ENCODE measurements at regions not wholly inside any gene's neighbourhood (a gene's known extent, or its start where the extent isn't known, plus 50 kb on each side); places are given as distances from the start of the nearest gene placed in this dataset.

- TF ChIP-seq, protein P1, sequence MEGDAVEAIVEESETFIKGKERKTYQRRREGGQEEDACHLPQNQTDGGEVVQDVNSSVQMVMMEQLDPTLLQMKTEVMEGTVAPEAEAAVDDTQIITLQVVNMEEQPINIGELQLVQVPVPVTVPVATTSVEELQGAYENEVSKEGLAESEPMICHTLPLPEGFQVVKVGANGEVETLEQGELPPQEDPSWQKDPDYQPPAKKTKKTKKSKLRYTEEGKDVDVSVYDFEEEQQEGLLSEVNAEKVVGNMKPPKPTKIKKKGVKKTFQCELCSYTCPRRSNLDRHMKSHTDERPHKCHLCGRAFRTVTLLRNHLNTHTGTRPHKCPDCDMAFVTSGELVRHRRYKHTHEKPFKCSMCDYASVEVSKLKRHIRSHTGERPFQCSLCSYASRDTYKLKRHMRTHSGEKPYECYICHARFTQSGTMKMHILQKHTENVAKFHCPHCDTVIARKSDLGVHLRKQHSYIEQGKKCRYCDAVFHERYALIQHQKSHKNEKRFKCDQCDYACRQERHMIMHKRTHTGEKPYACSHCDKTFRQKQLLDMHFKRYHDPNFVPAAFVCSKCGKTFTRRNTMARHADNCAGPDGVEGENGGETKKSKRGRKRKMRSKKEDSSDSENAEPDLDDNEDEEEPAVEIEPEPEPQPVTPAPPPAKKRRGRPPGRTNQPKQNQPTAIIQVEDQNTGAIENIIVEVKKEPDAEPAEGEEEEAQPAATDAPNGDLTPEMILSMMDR (IDR thresholded peaks at IDR 0.05; ENCODE audit: borderline replicate concordance, insufficient read depth, low read depth, low read length): no peak
- H3K4me3 ChIP-seq (ENCODE audit: low read depth, low read length): no peak overlapping the region
Measured at GRCh38 chr11:90531001-90531400, 308.2 kb upstream of the CHORDC1 start.

- TF ChIP-seq, protein P1 (IDR thresholded peaks at IDR 0.05; ENCODE audit: borderline replicate concordance, insufficient read depth, low read depth, low read length): no peak
Measured at GRCh38 chr11:90525962-90526361, 303.1 kb upstream of the CHORDC1 start.

GRCh38 chr11:90512846-90513245, 290.0 kb upstream of the CHORDC1 start:
- TF ChIP-seq, protein P1 (IDR thresholded peaks at IDR 0.05; ENCODE audit: borderline replicate concordance, insufficient read depth, low read depth, low read length): no peak
- H3K4me3 ChIP-seq (ENCODE audit: low read depth, low read length): no peak overlapping the region

More at GRCh38 chr11:90525962-90526361, 303.1 kb upstream of the CHORDC1 start:
- H3K4me3 ChIP-seq (ENCODE audit: low read depth, low read length): no peak overlapping the region

DNA sequence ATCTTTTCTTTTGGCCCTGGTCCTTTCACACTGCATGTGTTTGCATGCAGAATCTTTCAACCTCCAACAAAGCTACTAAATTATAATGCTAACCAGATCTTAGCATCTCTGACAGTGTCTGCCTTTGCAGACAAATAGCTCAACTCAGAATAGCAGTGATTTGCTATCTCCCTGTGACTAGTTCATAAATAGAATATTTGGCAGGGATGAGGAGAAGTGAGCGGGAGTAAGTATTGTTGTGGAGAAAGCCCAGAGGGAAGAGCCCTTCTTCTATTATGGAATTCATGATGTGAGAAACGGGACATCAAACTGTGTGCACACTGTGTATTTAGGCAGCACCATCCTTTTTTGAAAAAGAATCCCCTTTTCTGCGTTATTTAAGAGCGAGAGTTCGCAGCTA, 288.0 kb upstream of the CHORDC1 start:
- no peak overlapping the region for H3K4me3 ChIP-seq (ENCODE audit: low read depth, low read length)
- TF ChIP-seq, protein P1 (IDR thresholded peaks at IDR 0.05; ENCODE audit: borderline replicate concordance, insufficient read depth, low read depth, low read length): no peak

DNA sequence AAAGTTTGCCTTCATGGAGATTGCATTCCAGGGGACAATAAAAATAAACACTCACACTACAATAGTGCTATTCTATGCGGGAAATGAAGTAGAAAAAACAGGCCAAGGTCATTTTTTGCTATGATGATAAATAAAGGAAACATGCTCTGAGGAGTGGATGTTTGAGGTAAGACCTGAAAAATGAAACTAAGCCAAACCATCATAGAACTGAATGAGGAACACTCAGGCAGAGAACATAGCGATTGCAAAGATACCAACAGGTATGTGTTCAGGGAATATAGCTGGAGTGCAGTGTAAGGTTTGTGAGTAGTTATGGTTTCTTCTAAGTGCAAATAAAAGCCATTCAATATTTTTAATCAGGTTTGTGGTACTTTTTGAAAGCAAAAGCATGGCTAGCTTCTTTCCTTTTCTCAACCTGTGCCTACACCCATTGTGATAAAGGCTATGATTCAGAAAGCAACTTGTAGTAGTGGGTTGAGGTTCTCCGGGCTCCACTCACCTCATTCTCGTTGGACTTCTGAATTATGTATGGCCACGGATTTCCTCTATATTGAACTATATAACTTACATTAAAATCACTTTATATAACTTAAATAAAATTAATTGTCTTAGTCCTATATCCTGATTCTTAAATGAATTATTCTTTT, 278.2 kb upstream of the CHORDC1 start:
- TF ChIP-seq, protein P1 (IDR thresholded peaks at IDR 0.05; ENCODE audit: borderline replicate concordance, insufficient read depth, low read depth, low read length): no peak
- H3K4me3 ChIP-seq (ENCODE audit: low read depth, low read length): no peak overlapping the region

DNA sequence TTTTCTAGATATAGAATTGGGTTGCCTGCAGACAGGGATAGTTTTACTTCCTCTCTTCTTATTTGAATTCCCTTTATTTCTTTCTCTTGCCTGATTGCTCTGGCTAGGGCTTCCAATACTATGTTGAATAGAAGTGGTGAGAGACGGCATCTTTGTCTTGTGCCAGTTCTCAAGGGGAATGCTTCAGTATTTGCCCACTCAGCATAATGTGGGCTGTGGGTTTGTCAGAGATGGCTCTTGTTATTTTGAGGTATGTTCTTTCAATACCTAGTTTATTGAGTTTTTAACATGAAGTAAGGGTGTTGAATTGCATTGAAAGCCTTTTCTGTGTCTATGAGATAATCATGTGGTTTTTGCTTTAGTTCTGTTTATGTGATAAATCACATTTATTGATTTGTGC, 273.9 kb upstream of the CHORDC1 start:
- TF ChIP-seq, protein P1 (IDR thresholded peaks at IDR 0.05; ENCODE audit: borderline replicate concordance, insufficient read depth, low read depth, low read length): no peak
- no peak overlapping the region for H3K4me3 ChIP-seq (ENCODE audit: low read depth, low read length)

GRCh38 chr11:90493379-90493778, 270.5 kb upstream of the CHORDC1 start:
- TF ChIP-seq, protein P1 (IDR thresholded peaks at IDR 0.05; ENCODE audit: borderline replicate concordance, insufficient read depth, low read depth, low read length): no peak
- H3K4me3 ChIP-seq (ENCODE audit: low read depth, low read length): no peak overlapping the region
